Stomach (tissue), 8 donors: ENCODE measurements at regions not wholly inside any gene's neighbourhood (a gene's known extent, or its start where the extent isn't known, plus 50 kb on each side); places are given as distances from the start of the nearest gene placed in this dataset.

ENCODE experiments used
- DNase-seq, 2 donors: peaks; one replicate each; pipeline versions ENCODE4 v3.0.0 to v3.0.0-alpha.2; 2013 to 2019
- H3K27ac ChIP-seq, 5 donors: fragments of 200-600 bp in 4 of 5; sonication (generic) in 4 of 5; one replicate each; pipeline ENCODE4 v1.5.1; 2013 to 2019; ENCODE audit warnings: mild to moderate bottlenecking in 1 of 5, moderate library complexity in 1 of 5
- H3K27me3 ChIP-seq, 3 donors: fragments of 200-600 bp; sonication (generic); one replicate each; pipeline ENCODE4 v1.5.1; 2017 to 2019; ENCODE audit warnings: mixed run types in 1 of 3
- H3K36me3 ChIP-seq, 4 donors: fragments of 200-600 bp; sonication (generic); 1 replicate in 3 of 4; 2 replicates in 1 of 4; pipeline ENCODE4 v1.5.1; 2016 to 2019
- H3K4me1 ChIP-seq, 4 donors: fragments of 200-600 bp; sonication (generic); one replicate each; pipeline ENCODE4 v1.5.1; 2016 to 2019
- H3K4me3 ChIP-seq, 4 donors: fragments of 200-600 bp; sonication (generic) in 3 of 4; one replicate each; pipeline ENCODE4 v1.5.1; 2016 to 2019; ENCODE audit warnings: mild to moderate bottlenecking in 1 of 4
- H3K9me3 ChIP-seq, 4 donors: fragments of 200-600 bp; sonication (generic); one replicate each; pipeline ENCODE4 v1.5.1; 2016 to 2019
- CTCF ChIP-seq, 7 experiments: fragments of 450-650 bp in 4 of 7; fragments of 200-600 bp in 3 of 7; sonication (generic) in 3 of 7; IDR thresholded peaks; one replicate each; pipeline ENCODE4 v1.5.1; 2016 to 2019; ENCODE audit warnings: antibody characterized with exemption in 7 of 7, control low read depth in 2 of 7, mild to moderate bottlenecking in 1 of 7
- EP300 ChIP-seq: sonication (generic); formaldehyde crosslinking; IDR thresholded peaks from one replicate; pipeline ENCODE4 v1.6.1; 2017; ENCODE audit warnings: antibody characterized with exemption
- POLR2A ChIP-seq, 4 donors: fragments of 450-650 bp; IDR thresholded peaks; one replicate each; pipeline ENCODE4 v1.6.1; 2016; ENCODE audit warnings: antibody characterized with exemption in 4 of 4, control low read depth in 2 of 4, mild to moderate bottlenecking in 1 of 4, moderate library complexity in 1 of 4
- POLR2AphosphoS5 ChIP-seq, 3 donors: sonication (generic); formaldehyde crosslinking; IDR thresholded peaks; one replicate each; pipeline ENCODE4 v1.6.1; 2016; ENCODE audit warnings: antibody characterized with exemption in 3 of 3
- WGBS, 5 donors: extraction: QIAGEN DNeasy Blood & Tissue Kit in 3 of 5; methylation state at CpG; one replicate each; pipeline versions ENCODE4 v1.1.5 to v1.1.7; 2013 to 2018; 5-methylcytosine and 5-hydroxymethylcytosine counted together
- intact Hi-C: fragments of 100-400 bp; cut with DNase I; formaldehyde crosslinking; loops from one replicate; pipeline ENCODE4 v1.15.1; 2023; ENCODE audit warnings: low total_unique reads
- donor health status: healthy with polysubstance abuse.
- donor health status: Bipolar disorder and iron deficiency.
- donor health status: healthy.

GRCh38 chr2:235240574-235240973, 253.3 kb upstream of the AGAP1 start:
- intact Hi-C loops: no loop called here
- WGBS, 5 donors: 69 to 80% (median 78%) methylated on average over 5 of the region's 5 CpGs
- Histone ChIP-seq H3K9me3 (no peaks in the 10 kb centered on the region), H3K27ac (no peak overlapping the region), H3K36me3 (no peaks in the 10 kb centered on the region), H3K4me3 (no peak overlapping the region), H3K4me1 (no peaks in the 10 kb centered on the region), H3K27me3 (peaks cover 0 to 11% (median 0%) of the 10 kb centered on the region in 3 donors)
- no peak for TF ChIP-seq CTCF (IDR thresholded peaks at IDR 0.05)
- no peak for TF ChIP-seq EP300
- TF ChIP-seq POLR2A (IDR thresholded peaks at IDR 0.05): no peak
- no peak for TF ChIP-seq POLR2AphosphoS5 (IDR thresholded peaks at IDR 0.05)
- DNase-seq: no peak

GRCh38 chr2:235244255-235245220, 249.3 kb upstream of the AGAP1 start:
- intact Hi-C loops: no loop called here

GRCh38 chr2:235247001-235247400, 246.8 kb upstream of the AGAP1 start:
- 84 to 94% (median 87%) methylated on average over 1 of the region's 1 CpG for WGBS, 5 donors
- no peak overlapping the region for H3K27ac ChIP-seq

More at GRCh38 chr2:235244255-235245220, 249.3 kb upstream of the AGAP1 start:
- Histone ChIP-seq H3K36me3 (no peaks in the 10 kb centered on the region), H3K9me3 (no peaks in the 10 kb centered on the region), H3K27ac (no peak overlapping the region), H3K27me3 (peaks cover 0 to 11% (median 0%) of the 10 kb centered on the region in 3 donors), H3K4me3 (no peak overlapping the region), H3K4me1 (no peaks in the 10 kb centered on the region)
- 44 to 55% (median 50%) methylated on average over 8 of the region's 8 CpGs for WGBS, 5 donors
- DNase-seq: no peak
- TF ChIP-seq EP300 (no peak), POLR2A (IDR thresholded peaks at IDR 0.05) (no peak), POLR2AphosphoS5 (IDR thresholded peaks at IDR 0.05) (no peak), CTCF (IDR thresholded peaks at IDR 0.05) (no peak)

GRCh38 chr2:235255693-235256092, 238.2 kb upstream of the AGAP1 start:
- Histone ChIP-seq H3K27me3 (no peaks in the 10 kb centered on the region), H3K4me1 (no peaks in the 10 kb centered on the region), H3K9me3 (no peaks in the 10 kb centered on the region), H3K36me3 (no peaks in the 10 kb centered on the region), H3K4me3 (no peak overlapping the region), H3K27ac (no peak overlapping the region)
- DNase-seq: peak in 1 of 2 donors; percentile 55
- TF ChIP-seq POLR2A (IDR thresholded peaks at IDR 0.05): no peak
- TF ChIP-seq EP300: no peak
- no peak for TF ChIP-seq POLR2AphosphoS5 (IDR thresholded peaks at IDR 0.05)
- TF ChIP-seq CTCF (IDR thresholded peaks at IDR 0.05): no peak
- 14 to 40% (median 25%) methylated on average over 5 of the region's 5 CpGs for WGBS, 5 donors
- intact Hi-C loops: no loop called here

More at GRCh38 chr2:235247001-235247400, 246.8 kb upstream of the AGAP1 start:
- Histone ChIP-seq H3K4me3 (no peak overlapping the region), H3K27me3 (peaks cover 0 to 11% (median 0%) of the 10 kb centered on the region in 3 donors), H3K36me3 (no peaks in the 10 kb centered on the region), H3K4me1 (no peaks in the 10 kb centered on the region), H3K9me3 (no peaks in the 10 kb centered on the region)
- intact Hi-C loops: no loop called here
- no peak for DNase-seq
- TF ChIP-seq EP300 (no peak), POLR2AphosphoS5 (IDR thresholded peaks at IDR 0.05) (no peak), POLR2A (IDR thresholded peaks at IDR 0.05) (no peak), CTCF (IDR thresholded peaks at IDR 0.05) (no peak)
